ENCODE measurements at regions not wholly inside any gene's neighbourhood (a gene's known extent, or its start where the extent isn't known, plus 50 kb on each side); places are given as distances from the start of the nearest gene placed in this dataset.
"Not testable (repeated sequence)": the region's sequence is repeated elsewhere in the genome, so short reads cannot be mapped to it uniquely, and the experiment has no call there.

DNA sequence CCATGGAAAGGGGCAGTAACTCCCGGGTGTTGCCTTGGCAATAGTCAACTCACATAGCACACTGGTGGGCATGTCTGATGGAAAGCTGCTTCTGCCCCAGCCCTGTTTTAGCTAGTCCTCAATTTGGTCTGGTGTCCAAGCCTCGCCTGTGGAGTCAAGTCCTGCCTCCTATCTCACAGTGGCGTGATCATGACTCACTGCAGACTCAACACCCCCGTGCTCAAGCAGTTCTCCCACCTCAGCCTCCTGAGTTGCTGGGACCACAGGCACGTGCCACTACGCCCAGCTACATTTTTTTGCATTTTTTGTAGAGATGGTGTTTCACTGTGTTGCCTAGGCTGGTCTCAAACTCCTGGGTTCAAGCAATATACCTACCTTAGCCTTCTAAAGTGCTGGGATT lies 218.9 kb upstream of the FRG2C start:
- not testable (repeated sequence) for DNase-seq (ENCODE audit: low spot score)

GRCh38 chr3:75446948-75447347 lies 217.2 kb upstream of the FRG2C start:
- not testable (repeated sequence) for DNase-seq (ENCODE audit: low spot score)

DNA sequence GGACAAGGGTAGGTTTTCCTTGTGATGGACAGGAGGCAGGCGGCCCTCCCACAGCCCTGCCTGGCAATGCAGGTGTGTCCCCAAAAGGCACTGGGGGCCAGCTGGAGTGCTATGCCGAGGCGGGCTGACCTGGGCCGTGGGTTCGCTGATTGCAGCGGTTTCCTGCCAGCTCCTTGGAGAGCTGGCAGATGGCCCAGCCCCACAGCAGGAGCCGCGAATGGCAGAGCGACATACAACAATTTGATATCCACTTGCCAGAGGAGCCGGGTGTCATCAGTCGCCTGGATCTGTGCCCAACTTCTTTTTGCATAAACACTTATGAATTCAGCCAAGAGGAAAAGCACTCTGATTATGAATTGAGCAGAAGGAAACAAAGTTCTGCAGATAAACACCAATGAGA lies 210.8 kb upstream of the FRG2C start:
- DNase-seq (ENCODE audit: low spot score) = not testable (repeated sequence)

- DNase-seq (ENCODE audit: low spot score) = not testable (repeated sequence)
Measured at GRCh38 chr3:75453839-75454238, 210.3 kb upstream of the FRG2C start.

DNA sequence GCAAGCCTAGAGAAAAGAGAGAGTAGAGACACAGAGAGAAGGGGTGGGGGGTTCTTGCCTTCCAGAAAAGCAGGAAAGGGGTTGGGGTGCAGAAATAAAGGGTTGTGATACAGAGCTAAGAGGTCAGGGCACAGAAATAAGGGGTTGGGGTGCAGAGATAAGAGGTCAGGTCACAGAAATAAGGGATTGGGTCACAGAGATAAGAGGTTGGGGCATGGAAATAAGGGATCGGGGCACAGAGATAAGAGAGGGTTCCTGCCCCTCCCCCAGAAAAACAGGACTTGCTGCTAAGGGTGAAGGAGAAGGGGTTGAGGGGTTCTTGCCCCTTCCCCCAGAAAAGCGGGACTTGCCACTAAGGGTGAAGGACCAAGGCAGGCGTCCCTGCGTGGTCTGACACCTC lies 189.6 kb upstream of the FRG2C start:
- DNase-seq (ENCODE audit: low spot score) = not testable (repeated sequence)

- DNase-seq (ENCODE audit: low spot score) = peak; percentile 67
Measured at GRCh38 chr3:75496600-75496999, 167.5 kb upstream of the FRG2C start.

DNA sequence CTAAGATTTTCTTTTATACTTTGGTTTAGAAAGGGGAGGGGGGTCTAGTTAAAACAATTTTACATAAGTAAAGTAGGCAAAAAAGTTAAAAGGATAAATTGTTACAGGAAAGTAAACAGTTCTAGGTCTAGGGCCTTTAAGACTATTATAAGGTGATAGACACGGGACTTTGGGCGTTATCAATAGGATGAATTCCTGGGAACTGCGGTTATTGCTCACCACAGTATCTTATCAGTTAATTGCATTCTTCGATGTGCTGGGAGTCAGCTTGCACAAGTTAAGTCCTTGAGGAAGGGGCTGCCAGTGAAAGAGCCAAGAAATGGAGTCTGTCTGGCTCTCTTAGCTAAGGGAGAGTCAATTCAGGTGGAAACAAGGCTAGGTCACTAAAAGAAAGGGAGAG lies 163.8 kb upstream of the FRG2C start:
- DNase-seq (ENCODE audit: low spot score) = not testable (repeated sequence)

GRCh38 chr3:75502171-75502570 lies 162.0 kb upstream of the FRG2C start:
- DNase-seq (ENCODE audit: low spot score) = not testable (repeated sequence)

DNA sequence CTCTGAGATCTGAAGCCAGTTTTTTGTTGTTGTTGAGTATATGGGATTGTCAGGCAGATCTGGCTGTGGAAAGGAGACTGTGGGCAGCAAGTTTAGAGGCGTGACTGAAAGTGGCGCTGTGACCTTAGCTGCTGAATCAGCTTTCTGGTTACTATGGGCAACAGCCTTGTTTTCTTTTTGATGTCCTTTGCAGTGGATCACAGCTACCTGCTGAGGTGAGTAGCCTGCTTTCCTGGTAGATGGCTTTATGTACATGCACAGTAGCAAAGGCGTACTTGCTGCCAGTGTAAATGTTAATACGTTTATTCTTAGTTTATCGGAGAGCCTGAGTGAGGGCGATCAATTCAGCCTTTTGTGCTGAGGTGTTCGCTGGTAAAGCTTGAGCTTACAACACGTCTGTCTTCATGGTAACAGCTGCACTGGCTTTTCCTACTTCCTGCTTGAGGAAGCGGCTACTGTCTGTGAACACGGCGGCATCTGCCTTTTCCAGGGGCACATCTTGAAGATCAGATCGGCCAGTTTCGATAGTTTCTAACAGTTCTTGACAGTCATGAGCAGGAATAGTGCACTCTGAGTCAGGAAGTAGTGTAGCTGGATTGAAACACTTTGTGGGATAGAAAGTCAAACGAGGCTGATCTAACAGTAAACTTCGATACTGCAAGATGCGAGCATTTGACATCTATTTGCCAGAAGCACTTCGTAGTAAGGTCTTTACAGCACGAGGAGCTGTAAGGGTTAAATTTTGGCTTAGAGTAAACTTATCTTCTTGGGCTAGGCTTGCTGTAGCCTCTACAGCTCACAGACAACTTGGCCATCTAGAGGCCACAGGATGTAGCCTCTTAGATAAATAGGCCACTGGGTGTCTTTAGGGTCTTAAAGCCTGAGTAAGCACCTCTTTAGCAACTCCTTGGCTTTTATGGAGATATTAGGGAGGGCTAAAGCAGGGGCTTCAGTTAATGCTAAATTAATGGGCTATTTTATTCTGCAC lies 161.1 kb upstream of the FRG2C start:
- DNase-seq (ENCODE audit: low spot score) = not testable (repeated sequence)

DNA sequence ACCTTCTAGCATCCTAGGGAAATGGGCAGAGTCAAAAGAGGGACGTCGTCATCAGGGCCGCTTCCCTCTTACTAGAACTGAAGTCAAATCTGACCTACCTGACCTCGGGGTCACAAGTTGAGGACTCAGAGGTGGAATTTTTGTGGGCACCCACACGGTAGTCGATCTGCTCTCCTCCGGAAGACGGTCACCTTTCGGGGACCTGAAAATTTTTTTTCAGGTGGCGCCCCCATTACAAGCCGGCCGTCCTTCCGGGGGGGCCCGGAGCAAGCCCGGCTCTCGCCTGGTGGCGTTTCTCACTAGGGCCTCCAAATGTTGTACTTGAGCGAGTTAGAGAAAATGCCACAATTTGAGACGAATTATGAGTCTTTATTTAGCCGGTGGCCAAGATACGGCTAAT lies 157.5 kb upstream of the FRG2C start:
- DNase-seq (ENCODE audit: low spot score) = no peak

GRCh38 chr3:75507956-75508355 lies 156.2 kb upstream of the FRG2C start:
- not testable (repeated sequence) for DNase-seq (ENCODE audit: low spot score)

DNA sequence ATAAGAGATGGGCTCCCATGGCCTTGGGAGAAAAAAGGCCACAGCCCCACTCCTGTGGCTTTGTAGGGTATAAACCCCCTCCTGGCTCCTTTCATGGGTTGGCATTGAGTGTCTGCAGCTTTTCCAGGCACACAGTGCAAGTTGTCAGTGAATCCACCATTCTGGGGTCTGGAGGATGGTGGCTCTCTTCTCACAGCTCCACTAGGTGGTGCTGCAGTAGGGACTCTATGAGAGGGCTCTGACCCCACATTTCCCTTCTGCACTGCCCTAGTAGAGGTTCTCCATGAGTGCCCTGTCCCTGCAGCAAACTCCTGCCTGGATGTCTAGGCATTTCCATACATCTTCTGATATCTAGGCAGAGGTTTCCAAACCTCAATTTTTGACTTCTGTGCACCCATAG lies 136.5 kb upstream of the FRG2C start:
- DNase-seq (ENCODE audit: low spot score) = not testable (repeated sequence)

DNA sequence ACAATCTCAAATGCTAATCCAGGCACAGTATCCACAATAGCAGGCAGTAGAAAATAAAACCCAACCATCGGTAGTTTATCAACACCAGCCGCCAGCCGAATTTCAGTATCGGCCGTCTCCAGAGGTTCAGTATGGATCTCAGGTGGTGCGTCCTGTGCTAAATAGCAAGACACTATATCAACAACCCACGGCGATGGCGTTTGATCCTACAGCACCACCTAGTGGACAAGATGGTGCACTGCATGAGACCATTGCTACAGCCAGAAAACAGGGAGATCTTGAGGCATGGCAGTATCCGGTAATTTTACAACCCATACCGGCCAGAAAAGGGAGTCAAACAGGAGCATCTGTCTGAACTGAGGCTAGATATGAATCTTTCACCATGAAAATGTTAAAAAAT lies 112.0 kb upstream of the FRG2C start:
- peak; percentile 56 for DNase-seq (ENCODE audit: low spot score)

DNA sequence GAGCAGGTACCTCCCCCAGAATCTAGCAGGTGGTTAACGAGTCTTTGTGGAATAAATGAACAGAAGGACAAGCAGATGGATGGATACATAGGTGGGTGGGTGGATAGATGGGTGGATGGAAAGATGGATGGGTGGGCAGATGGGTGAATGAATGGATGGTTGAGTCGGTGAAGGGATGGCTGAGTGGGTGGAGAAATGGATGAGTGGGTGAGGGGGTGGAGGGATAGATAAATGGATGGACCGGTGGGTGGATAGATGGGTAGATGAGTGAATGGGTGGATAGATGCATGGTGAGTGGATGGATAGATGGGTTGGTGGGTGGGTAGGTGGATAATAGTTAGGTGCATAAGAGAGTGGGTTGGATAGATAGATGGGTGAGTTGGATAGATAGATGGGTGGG lies 99.7 kb upstream of the FRG2C start:
- DNase-seq (ENCODE audit: low spot score) = not testable (repeated sequence)

GRCh38 chr3:75572303-75572702 lies 91.8 kb upstream of the FRG2C start:
- not testable (repeated sequence) for DNase-seq (ENCODE audit: low spot score)

DNA sequence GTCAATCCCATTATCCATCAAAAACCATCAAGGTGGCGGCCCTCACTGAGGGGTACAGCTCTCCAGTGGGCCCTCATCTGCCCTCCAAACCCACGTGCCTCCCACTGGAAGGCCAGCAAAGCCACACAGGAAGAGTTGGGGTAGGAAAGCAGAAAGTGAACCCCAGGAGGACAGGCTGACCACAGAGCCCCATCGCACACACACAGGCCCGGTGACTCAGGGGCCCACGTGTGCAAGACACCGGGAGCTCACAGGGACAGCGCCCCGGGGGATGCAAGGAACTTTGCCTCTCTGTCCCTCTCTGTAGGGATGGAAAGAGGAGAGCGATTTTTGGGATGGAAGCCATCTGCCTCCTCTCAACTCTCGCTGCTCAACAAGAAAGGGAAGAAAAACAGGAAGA lies 85.0 kb upstream of the FRG2C start:
- not testable (repeated sequence) for DNase-seq (ENCODE audit: low spot score)

DNA sequence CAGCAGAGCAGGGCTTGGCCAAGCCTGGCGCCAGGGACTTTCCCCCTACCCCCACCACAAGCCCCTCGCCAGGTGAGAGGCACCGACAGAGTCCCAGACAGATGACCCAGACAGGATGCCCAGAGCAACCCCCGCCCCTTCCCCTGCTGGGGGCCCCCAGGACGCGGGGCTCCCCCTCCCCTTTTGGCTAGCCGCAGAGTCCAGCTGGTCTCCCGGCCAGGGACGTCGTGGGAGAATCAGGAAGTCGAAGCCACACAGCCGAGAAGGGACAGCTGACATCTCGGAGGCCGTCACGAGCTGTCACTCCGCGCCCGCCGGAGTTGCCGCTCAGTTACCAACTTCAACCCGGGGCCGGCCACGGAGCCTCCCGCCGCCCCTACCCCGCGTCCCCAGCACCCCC lies 84.6 kb upstream of the FRG2C start:
- not testable (repeated sequence) for DNase-seq (ENCODE audit: low spot score)

DNA sequence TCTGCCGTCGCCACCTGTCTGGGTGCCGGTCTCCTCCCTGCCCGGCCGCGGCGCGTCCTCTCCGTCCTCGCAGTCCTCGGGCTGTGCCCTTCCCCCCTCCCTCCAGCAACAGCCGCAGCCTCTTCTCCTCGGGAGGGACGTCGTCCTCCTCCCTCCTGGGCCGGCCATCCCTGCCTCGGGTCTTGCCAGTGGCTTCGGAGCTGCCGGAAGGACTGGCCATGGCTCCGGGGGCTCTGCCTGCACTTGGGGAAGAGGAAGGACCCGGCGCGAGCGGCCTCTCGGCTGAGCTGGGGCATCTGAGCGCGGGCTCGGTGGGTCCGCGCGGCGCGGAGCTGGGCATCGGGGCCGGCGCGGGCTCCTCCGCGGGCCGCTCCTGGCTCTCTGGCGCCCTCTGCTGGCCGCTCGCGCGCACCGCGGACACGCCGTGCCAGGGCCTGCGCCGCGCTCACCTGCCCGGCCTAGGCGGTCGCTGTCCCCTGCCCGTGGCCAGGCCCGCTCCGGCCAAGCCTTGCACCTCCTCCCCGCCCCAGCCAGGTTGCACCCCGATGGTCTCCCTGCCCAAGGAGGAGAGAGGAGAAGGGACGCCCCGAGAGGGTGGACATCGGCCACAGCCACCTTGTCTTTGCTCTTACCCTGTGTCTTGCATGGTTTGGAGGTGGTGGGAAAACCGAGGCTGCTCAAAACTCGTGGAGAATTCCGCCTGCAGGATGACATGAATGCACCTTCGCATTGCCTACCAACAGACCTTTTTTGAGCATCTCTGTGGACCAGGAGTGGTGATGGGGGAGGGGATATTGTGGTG lies 83.9 kb upstream of the FRG2C start:
- peak; percentile 0 for DNase-seq (ENCODE audit: low spot score)

DNA sequence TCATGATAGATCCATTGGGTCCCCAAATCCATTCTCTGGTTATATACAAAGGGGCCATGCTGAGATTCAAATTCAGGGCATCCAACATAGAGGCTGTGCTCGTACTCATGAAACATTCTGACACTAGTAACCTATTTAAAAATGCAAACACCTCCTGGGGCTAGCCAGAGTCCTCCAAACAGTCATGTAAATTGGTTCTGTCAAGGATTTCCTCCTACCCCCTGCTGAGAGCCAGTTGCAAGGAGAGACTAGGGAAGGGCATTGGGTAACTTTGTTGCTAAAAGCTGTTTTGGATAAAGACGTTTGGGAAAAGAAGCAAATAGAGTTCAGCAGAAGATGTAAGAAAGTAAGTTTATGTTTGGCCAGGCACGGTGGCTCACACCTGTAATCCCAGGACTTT lies 81.6 kb upstream of the FRG2C start:
- not testable (repeated sequence) for DNase-seq (ENCODE audit: low spot score)

GRCh38 chr3:75583116-75583515 lies 81.0 kb upstream of the FRG2C start:
- not testable (repeated sequence) for DNase-seq (ENCODE audit: low spot score)

GRCh38 chr3:75587695-75588094 lies 76.4 kb upstream of the FRG2C start:
- not testable (repeated sequence) for DNase-seq (ENCODE audit: low spot score)

GRCh38 chr3:75590382-75590781 lies 73.7 kb upstream of the FRG2C start:
- not testable (repeated sequence) for DNase-seq (ENCODE audit: low spot score)

Data from NAMALWA (cell line).